ENCODE measurements at regions not wholly inside any gene's neighbourhood (a gene's known extent, or its start where the extent isn't known, plus 50 kb on each side); places are given as distances from the start of the nearest gene placed in this dataset.
"Not testable (repeated sequence)": the region's sequence is repeated elsewhere in the genome, so short reads cannot be mapped to it uniquely, and the experiment has no call there.

DNA sequence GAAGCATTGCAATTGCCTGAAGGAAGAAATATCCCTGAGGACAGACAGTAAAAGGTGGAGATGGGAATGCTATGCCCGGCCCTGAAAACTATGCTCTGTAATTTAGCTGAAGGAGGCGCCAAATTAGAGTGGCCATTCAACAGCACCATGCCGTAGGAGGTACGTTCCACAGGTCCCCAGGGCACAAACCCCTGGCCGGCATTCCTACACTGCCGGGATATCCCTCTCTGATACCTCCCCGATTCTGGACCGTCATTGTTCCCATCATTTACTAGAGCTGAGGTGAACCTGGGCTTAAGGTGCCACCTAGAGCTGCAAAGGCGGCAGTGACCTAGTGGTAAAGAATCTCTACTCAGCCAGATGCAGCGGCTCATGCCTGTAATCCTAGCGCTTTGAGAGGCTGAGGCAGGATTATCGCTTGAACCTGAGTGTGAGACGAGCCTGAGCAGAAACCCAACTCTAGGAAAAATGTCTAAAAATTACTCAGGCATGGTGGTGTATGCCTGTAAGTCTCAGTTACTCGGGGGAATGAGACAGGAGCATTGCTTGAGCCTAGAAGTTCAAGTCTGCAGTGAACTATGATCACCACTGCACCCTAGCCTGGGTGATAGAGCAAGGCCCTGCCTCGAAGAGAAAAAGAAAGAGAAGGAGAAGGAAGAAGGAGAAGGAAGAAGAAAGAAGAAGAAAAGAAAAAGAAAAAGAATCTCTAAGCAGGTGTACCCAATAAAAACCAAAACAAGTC, 53.0 kb upstream of the TNKS2 start:
- peak; percentile 69 for DNase-seq (ENCODE audit: low spot score)

GRCh38 chr10:91743465-91743864, 54.8 kb upstream of the TNKS2 start:
- DNase-seq (ENCODE audit: low spot score), result no peak

DNA sequence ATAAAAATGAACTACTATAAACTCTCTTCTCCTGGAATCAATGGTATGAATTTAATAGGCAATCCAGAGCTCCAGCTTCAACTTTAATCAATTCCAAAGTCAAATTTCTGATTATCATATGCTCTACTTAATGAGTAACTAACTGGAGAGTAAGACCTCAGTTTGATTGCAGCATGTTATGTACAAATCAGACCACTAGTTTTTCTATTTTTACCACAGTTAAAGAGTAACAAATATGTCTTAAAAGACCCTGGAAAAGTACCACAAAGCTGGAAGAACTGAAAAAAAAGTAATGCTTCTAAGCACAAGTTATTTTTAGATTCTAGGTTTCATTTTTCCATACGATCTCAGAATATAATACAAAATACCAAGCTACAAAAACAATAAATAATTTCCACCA, 56.0 kb upstream of the TNKS2 start:
- DNase-seq (ENCODE audit: low spot score), result no peak

DNA sequence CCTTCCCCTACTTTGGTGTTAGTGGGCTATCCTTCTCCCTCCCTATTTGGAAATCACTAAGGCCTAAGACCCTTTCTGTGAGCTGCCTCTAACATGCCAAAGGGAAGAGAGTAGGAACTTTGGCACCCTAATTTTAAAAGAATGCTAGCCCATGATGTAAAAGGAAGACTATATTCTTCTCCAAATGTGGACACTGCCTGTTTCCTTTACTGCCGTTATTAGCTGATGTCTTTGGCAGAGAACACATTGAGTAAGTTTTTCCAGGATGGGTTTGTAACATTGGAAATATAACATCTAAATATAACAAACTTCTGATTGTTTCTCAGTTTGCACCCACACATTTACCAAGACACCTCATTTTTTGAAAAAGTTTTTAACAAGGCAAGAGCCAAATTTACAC, 56.9 kb upstream of the TNKS2 start:
- no peak for DNase-seq (ENCODE audit: low spot score)

DNA sequence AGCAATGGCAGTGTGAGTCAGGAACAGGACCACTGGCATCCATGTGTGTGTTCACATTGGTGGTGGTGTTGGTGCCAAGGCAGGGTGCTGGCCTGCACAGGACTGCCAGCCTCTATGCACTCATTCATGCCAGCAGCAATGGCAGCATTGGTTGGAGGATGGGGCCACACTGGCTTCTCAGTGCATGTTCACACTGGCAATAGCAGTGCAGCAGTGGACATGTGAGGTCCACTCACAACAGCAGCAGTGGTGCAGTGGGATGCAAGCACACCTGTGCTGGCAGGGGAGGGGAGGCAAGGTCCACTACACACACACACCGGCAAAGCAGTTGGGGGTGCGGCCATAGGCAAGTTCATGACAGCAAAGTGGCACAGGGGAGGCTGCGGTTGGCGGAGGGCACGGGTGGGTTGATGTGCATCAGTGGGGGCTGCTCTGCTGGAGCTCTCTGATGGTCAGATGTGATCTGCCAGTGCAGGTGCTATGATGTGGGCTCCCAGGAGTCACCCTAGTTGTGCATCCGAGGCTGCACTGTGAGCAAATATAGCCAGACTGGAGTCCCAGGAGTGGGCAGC, 57.8 kb upstream of the TNKS2 start:
- no peak for DNase-seq (ENCODE audit: low spot score)

DNA sequence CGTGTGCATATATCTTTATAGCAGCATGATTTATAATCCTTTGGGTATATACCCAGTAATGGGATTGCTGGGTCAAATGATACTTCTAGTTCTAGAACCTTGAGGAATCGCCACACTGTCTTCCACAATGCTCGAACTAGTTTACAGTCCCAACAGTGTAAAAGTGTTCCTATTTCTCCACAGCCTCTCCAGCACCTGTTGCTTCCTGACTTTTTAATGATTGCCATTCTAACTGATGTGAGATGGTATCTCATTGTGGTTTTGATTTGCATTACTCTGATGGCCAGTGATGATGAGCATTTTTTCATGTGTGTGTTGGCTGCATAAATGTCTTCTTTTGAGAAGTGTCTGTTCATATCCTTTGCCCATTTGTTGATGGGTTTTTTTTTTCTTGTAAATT, 66.0 kb upstream of the TNKS2 start:
- not testable (repeated sequence) for DNase-seq (ENCODE audit: low spot score)

- DNase-seq (ENCODE audit: low spot score), result not testable (repeated sequence)
Measured at GRCh38 chr10:91729339-91729738, 68.9 kb upstream of the TNKS2 start.

GRCh38 chr10:91726355-91726754, 71.9 kb upstream of the TNKS2 start:
- no peak for DNase-seq (ENCODE audit: low spot score)

DNA sequence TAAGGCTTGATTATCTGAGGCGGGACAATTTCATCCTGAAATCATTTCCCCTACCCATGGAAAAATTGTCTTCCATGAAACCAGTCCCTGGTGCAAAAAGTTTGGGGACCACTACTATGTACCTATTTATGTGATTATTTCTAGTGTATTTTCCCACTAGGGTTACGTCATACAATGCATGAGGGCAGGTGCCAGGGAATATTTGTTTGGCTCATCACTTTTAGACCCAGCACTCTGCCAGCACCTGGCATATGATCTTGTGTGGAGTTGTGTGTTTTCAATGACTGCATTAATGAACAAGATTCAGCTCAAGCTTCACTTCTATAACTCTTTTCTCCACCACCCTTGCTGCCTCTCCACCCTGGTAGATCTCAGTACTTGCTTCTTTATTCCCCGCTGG, 73.3 kb upstream of the TNKS2 start:
- DNase-seq (ENCODE audit: low spot score), result no peak

- DNase-seq (ENCODE audit: low spot score), result no peak
Measured at GRCh38 chr10:91713461-91714072, 80.7 kb upstream of the PPP1R3C start.

DNA sequence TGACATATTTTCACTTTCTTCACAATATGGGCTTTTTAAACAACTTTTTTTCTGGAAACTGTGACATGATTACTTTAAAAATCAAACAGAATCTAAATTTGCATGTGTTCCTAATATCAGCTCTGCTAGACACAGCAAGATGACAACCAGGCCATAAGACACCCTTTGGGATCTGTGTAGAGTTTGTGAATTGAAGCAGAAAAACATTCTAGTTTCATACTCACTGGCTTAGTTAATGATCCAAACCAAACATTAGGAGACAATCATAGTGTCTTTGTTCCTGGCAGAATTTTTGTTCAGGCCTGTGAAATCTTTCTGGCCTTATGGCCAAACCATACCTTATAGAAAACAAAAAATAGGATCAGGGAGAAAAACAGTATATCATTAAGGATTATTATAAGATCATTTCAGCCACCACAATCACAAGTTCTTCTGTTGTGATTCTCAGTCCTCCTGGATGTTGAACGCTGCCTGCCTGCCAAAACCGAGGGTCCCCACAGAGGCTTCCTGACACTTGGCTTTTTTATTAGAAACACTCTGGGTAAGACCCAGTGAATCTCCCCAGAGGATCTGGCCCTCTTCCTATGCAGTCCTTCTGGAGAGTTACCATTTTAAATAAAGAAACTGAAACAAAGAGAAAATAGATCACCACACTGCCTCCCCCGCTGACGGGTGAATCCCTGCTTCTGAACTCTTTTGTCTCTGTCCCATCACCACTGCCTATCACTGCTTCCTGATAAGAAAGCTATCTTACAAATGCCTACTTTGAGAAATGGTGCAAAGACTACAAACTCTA, 79.2 kb upstream of the PPP1R3C start:
- DNase-seq (ENCODE audit: low spot score), result no peak

DNA sequence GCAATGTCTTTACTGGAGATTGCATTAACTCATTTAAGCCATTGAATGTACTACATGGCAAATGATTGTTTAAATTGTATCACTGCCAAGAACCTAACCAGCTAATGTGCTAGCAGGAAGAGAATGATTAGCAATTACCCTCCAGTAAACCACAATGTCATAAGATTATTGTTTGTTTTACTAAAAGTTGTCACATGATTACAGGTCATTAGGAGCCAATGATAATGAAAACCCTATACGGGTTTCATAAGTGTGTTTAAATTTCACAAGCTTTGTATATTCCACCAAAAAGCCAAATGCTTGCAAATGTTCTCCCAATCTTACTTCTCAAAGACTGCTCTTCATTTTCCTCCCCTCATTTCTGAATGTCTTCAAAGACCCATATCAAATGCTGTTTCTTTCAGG, 76.5 kb upstream of the PPP1R3C start:
- DNase-seq (ENCODE audit: low spot score), result no peak

- no peak for DNase-seq (ENCODE audit: low spot score)
Measured at GRCh38 chr10:91708174-91708861, 75.4 kb upstream of the PPP1R3C start.

DNA sequence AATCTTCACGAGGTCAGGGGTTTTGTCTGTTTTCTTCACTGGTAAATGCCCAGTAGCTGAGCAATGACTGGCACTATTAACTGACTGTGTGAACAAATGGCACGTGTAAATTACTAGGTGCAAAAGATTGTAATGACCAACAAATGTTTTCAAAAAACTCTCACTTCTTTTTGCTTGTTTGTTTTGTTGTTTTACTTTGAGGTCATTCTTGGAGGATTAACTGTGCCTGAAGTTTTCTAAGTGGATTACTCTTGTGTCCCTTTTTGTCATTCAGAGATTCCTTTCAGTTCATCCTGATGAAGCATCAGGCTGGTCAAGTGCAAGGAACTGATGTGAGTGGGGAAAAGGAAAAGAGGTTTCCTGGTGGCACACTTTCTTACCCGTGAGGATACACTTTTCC, 74.4 kb upstream of the PPP1R3C start:
- no peak for DNase-seq (ENCODE audit: low spot score)

DNA sequence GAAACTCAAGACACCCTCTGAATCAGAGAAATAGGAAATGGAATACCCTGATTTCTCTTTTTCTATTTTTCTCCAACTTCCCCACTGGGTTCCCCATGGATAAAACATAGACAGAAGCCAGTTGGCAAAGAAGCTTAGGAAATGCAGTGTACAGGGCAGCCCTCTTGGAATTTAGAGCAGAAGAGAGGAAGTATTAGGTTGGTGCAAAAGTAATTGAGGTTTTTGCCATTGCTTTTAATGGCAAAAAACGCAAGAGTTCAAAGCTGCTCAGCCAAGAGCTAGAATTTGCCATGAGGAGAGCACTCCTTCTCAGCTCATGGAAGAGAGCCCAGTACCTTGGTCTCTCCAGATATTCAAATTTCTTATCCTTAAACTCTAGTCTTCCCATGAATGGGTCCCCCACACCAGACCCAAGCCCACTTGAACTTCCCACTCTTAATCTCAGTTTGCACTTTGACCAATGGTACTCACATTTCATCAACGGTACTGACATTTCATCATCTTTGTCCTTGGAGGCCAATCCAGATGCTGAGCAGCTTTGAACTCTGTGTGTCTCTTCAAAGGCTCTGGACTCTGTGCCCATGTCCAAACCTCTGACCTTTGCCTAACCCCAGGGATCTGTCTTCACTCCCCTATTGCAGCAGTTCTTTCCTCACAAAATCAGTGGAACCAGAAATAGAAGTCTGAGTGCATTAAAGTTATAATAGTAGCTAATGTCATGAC, 73.2 kb upstream of the PPP1R3C start:
- DNase-seq (ENCODE audit: low spot score), result no peak

DNA sequence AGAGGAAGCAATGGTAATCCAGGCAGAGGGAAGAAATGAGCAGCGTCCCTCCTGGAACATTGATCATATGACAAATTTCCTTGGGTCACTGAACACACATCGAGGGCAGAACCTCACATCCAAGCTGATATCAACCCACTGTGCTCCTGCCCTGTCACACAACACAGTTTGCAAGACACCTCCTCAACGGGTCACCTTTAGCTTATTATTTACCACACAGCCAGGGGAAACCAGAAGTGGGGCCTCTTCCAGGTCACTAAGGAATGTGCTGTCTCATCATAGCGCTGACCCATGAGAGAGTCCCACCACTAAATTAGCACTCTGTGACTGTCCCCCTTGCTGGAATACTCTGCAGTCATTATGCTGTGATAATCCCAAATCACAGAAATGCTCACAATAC, 69.7 kb upstream of the PPP1R3C start:
- DNase-seq (ENCODE audit: low spot score), result no peak

- no peak for DNase-seq (ENCODE audit: low spot score)
Measured at GRCh38 chr10:91700788-91701444, 68.0 kb upstream of the PPP1R3C start.

DNA sequence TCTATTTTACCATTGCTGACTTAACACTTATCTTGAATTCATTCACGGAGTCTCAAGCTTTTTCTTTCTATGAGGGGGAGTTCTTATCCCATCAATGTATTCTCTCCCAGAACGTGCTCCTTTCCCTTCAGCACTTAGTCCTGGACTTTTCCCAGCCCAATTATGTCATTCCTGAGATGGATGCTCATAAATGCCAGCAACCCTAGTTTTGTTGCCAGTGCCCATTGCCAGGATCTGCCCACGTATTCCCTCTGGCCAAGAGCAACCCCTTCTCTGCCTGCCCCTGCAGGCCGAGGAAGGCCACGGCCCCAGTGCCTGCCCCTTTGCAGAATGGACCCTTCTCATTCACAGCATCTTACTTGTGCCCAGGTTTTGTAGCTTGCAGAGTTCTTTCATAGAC, 67.4 kb upstream of the PPP1R3C start:
- no peak for DNase-seq (ENCODE audit: low spot score)

GRCh38 chr10:91698258-91698657, 65.4 kb upstream of the PPP1R3C start:
- no peak for DNase-seq (ENCODE audit: low spot score)

DNA sequence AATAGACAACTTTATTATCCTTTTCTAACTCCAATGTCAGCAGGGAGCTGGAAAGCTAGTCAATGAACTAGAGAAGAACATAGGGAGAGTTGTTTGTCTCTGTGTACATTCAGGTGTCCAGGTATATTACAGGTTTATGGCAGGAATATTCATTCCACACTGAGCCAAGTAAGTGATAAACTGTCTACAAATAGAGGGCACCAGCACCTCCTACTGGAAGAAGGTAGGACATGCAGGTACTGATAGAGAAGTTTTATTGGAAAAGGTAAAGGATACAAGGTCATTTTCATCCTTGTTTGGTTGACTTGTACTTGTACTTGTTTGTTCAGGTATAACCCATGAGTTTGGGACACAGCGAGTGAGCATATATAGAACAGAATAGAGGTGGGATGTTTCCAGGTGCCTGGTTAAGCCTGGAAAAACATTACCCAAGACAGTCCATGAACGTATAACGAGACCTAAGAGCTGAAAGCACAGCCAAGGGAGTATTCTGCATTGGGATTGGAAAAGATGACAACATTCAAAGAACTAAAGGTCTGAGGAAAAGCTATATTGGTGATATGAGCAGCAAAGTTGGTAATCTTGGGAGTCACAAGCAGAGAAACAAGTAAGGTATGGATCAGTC, 61.4 kb upstream of the PPP1R3C start:
- DNase-seq (ENCODE audit: low spot score), result peak; percentile 4

All from umbilical cord (tissue), 1 donor.